Liver (tissue), 8 donors: ENCODE measurements at regions not wholly inside any gene's neighbourhood (a gene's known extent, or its start where the extent isn't known, plus 50 kb on each side); places are given as distances from the start of the nearest gene placed in this dataset.

Experiments
- DNase-seq: peaks from one replicate; pipeline ENCODE4 v3.0.0-alpha.2; 2017; ENCODE audit warnings: low spot score
- H3K27ac ChIP-seq, 2 donors: one replicate each; pipeline ENCODE4 v1.7.0; 2013; ENCODE audit warnings: inconsistent platforms in 2 of 2, low read length in 2 of 2, control low read depth in 1 of 2, low read depth in 1 of 2, mild to moderate bottlenecking in 1 of 2
- H3K27me3 ChIP-seq, 4 donors: one replicate each; pipeline versions ENCODE4 v1.6.1 to v1.7.0; 2013; ENCODE audit warnings: low read length in 3 of 4, inconsistent platforms in 1 of 4, mild to moderate bottlenecking in 1 of 4, moderate library complexity in 1 of 4; ENCODE audit not compliant: control insufficient read depth in 4 of 4, insufficient read depth in 4 of 4
- H3K36me3 ChIP-seq, 4 donors: one replicate each; pipeline versions ENCODE4 v1.6.1 to v1.7.0; 2013; ENCODE audit warnings: low read length in 3 of 4, mild to moderate bottlenecking in 3 of 4, low read depth in 1 of 4, moderate library complexity in 1 of 4; ENCODE audit not compliant: control insufficient read depth in 4 of 4, insufficient read depth in 3 of 4
- H3K4me1 ChIP-seq, 4 donors: one replicate each; pipeline versions ENCODE4 v1.6.1 to v1.7.0; 2013; ENCODE audit warnings: low read length in 3 of 4, mild to moderate bottlenecking in 3 of 4, moderate library complexity in 1 of 4; ENCODE audit not compliant: control insufficient read depth in 4 of 4, insufficient read depth in 4 of 4
- H3K4me3 ChIP-seq, 3 donors: one replicate each; pipeline versions ENCODE4 v1.6.1 to v1.7.0; 2013; ENCODE audit warnings: low read length in 3 of 3, control low read depth in 1 of 3, low read depth in 1 of 3, mild to moderate bottlenecking in 1 of 3
- H3K9ac ChIP-seq, 2 donors: one replicate each; pipeline ENCODE4 v1.7.0; 2013; ENCODE audit warnings: low read length in 2 of 2, mild to moderate bottlenecking in 2 of 2, moderate library complexity in 2 of 2, control low read depth in 1 of 2, low read depth in 1 of 2
- H3K9me3 ChIP-seq, 4 donors: one replicate each; pipeline versions ENCODE4 v1.6.1 to v1.7.0; 2013; ENCODE audit warnings: low read length in 3 of 4; ENCODE audit not compliant: control insufficient read depth in 4 of 4
- CTCF ChIP-seq: fragments of 150-350 bp; IDR thresholded peaks from 2 replicates; pipeline ENCODE4 v1.5.1; 2017; ENCODE audit warnings: improper control_type of control experiment, low read depth, low read length; ENCODE audit not compliant: missing input control
- EGR1 ChIP-seq, 2 donors: IDR thresholded peaks; 2 replicates each; pipeline ENCODE4 v1.6.1; 2016 to 2018; ENCODE audit warnings: antibody characterized with exemption in 2 of 2, low read depth in 2 of 2
- FOXA1 ChIP-seq: IDR thresholded peaks from 2 replicates; pipeline ENCODE4 v1.6.1; 2016; ENCODE audit warnings: antibody characterized with exemption
- FOXA2 ChIP-seq: IDR thresholded peaks from 2 replicates; pipeline ENCODE4 v1.6.1; 2016; ENCODE audit warnings: antibody characterized with exemption
- HNF4A ChIP-seq, 2 donors: conservative IDR thresholded peaks; 2 replicates each; pipeline ENCODE4 v1.6.1; 2016; ENCODE audit warnings: antibody characterized with exemption in 2 of 2, mild to moderate bottlenecking in 2 of 2
- HNF4G ChIP-seq: IDR thresholded peaks from 2 replicates; pipeline ENCODE4 v1.6.1; 2016; ENCODE audit warnings: antibody characterized with exemption
- NR2F2 ChIP-seq: IDR thresholded peaks from 2 replicates; pipeline ENCODE4 v1.6.1; 2016; ENCODE audit warnings: antibody characterized with exemption
- RAD21 ChIP-seq, 2 donors: IDR thresholded peaks; 2 replicates each; pipeline ENCODE4 v1.6.1; 2016; ENCODE audit warnings: antibody characterized with exemption in 2 of 2, mild to moderate bottlenecking in 2 of 2
- RXRA ChIP-seq, 2 donors: IDR thresholded peaks; 2 replicates each; pipeline ENCODE4 v1.6.1; 2017 to 2018; ENCODE audit warnings: antibody characterized with exemption in 2 of 2, mild to moderate bottlenecking in 1 of 2
- TAF1 ChIP-seq: conservative IDR thresholded peaks from 2 replicates; pipeline ENCODE4 v1.6.1; 2016; ENCODE audit warnings: antibody characterized with exemption, mild to moderate bottlenecking
- YY1 ChIP-seq: IDR thresholded peaks from 2 replicates; pipeline ENCODE4 v1.6.1; 2016; ENCODE audit warnings: antibody characterized with exemption, mild to moderate bottlenecking
- WGBS: extraction: QIAGEN DNeasy Blood & Tissue Kit; methylation state at CpG from one replicate; pipeline ENCODE4 v1.1.7; 2013; 5-methylcytosine and 5-hydroxymethylcytosine counted together
- TF ChIP-seq, protein P1 (sequence below): IDR thresholded peaks from 2 replicates; pipeline ENCODE4 v1.6.1; 2016; ENCODE audit warnings: antibody characterized with exemption
- TF ChIP-seq, protein P2 (sequence below): IDR thresholded peaks from 2 replicates; pipeline ENCODE4 v1.6.1; 2016; ENCODE audit warnings: antibody characterized with exemption
- donor health status: healthy.
- donor health status: healthy.
- donor health status: healthy.
- donor health status: healthy.
- donor health status: healthy.

- DNase-seq = no peak
- H3K36me3 ChIP-seq = no peaks in the 10 kb centered on the region
- no peak for TF ChIP-seq FOXA1
- TF ChIP-seq CTCF = no peak
- TF ChIP-seq NR2F2 = no peak
- H3K27me3 ChIP-seq = no peaks in the 10 kb centered on the region
- no peak overlapping the region for H3K4me3 ChIP-seq
- H3K9me3 ChIP-seq = peaks cover 0 to 3% (median 2%) of the 10 kb centered on the region in 4 donors
- H3K9ac ChIP-seq = no peak overlapping the region
- H3K4me1 ChIP-seq = peaks cover 0 to 11% (median 4%) of the 10 kb centered on the region in 4 donors
- WGBS = 95% methylated on average over 1 of the region's 1 CpG
- no peak overlapping the region for H3K27ac ChIP-seq
Observed at GRCh38 chr20:40521962-40522361, 167.1 kb downstream of the MAFB start.

- WGBS = 87% methylated on average over 3 of the region's 3 CpGs
- Histone ChIP-seq H3K4me3 (no peak overlapping the region), H3K27me3 (no peaks in the 10 kb centered on the region), H3K9ac (no peak overlapping the region), H3K36me3 (no peaks in the 10 kb centered on the region), H3K27ac (no peak overlapping the region), H3K9me3 (peaks cover 0 to 3% (median 2%) of the 10 kb centered on the region in 4 donors), H3K4me1 (peaks cover 0 to 11% (median 4%) of the 10 kb centered on the region in 4 donors)
- no peak for DNase-seq
- TF ChIP-seq, protein P1, sequence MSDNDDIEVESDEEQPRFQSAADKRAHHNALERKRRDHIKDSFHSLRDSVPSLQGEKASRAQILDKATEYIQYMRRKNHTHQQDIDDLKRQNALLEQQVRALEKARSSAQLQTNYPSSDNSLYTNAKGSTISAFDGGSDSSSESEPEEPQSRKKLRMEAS = no peak
- TF ChIP-seq, protein P2, sequence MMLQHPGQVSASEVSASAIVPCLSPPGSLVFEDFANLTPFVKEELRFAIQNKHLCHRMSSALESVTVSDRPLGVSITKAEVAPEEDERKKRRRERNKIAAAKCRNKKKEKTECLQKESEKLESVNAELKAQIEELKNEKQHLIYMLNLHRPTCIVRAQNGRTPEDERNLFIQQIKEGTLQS = no peak
- TF ChIP-seq NR2F2 (no peak), FOXA1 (no peak), RXRA (IDR thresholded peaks at IDR 0.05) (no peak), HNF4G (no peak), TAF1 (no peak), EGR1 (IDR thresholded peaks at IDR 0.05; ENCODE audit: low read depth in 2 of 2) (no peak), RAD21 (IDR thresholded peaks at IDR 0.05) (no peak)
Observed at GRCh38 chr20:40519918-40520317, 169.1 kb downstream of the MAFB start.

DNA sequence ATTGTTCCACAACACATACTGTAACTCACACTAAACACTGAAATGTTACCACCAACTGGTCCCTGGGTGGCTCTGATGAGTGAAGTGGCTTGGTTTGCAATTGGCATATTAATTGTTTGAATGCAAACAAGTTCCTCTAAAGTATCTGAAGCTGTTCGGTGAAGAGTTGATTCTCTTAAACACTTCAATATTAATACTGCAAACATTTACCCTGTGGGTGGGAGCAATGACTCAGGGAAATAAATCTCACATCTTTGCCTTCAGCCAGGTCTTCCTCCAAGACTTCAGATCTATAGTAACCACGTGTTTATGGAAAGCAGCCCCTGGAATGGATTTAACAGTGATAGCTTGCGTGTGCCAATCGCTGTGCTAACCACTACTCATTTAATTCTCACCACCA, 176.0 kb downstream of the MAFB start:
- Histone ChIP-seq H3K9me3 (no peaks in the 10 kb centered on the region), H3K9ac (no peak overlapping the region), H3K4me3 (no peak overlapping the region), H3K36me3 (no peaks in the 10 kb centered on the region), H3K27ac (no peak overlapping the region), H3K4me1 (peaks cover 0 to 7% (median 0%) of the 10 kb centered on the region in 4 donors), H3K27me3 (no peaks in the 10 kb centered on the region)
- no peak for TF ChIP-seq RXRA (IDR thresholded peaks at IDR 0.05)
- DNase-seq = no peak
- WGBS = 93% methylated on average over 4 of the region's 4 CpGs

DNA sequence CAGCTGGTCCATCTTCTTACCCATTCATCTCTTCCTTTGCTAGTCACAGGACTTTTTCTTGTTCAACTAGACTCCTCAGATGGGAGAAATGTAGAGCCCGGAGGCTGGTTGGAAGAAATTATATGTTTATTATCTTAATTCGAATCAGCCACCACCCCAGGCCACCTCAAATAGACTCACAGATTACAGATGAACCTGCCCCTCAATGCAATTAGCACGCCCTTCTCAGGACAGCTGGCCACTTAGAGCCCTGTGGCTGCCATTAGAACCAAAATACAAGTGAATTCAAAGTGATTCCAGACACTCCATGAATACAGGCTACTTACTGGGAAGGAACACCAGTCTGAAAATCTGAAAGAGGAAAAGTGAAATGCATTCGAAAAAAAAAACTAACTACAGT, 176.4 kb downstream of the MAFB start:
- TF ChIP-seq FOXA1 (no peak), RXRA (IDR thresholded peaks at IDR 0.05) (no peak), RAD21 (IDR thresholded peaks at IDR 0.05) (no peak), HNF4A (conservative IDR thresholded peaks at IDR 0.05) (no peak), FOXA2 (no peak), EGR1 (IDR thresholded peaks at IDR 0.05; ENCODE audit: low read depth in 2 of 2) (no peak), YY1 (no peak)
- Histone ChIP-seq H3K27me3 (no peaks in the 10 kb centered on the region), H3K4me1 (peaks cover 0 to 7% (median 0%) of the 10 kb centered on the region in 4 donors), H3K4me3 (no peak overlapping the region), H3K9me3 (no peaks in the 10 kb centered on the region), H3K36me3 (no peaks in the 10 kb centered on the region), H3K27ac (no peak overlapping the region), H3K9ac (no peak overlapping the region)
- WGBS = 91% methylated on average over 4 of the region's 4 CpGs
- no peak for DNase-seq
